SK-N-SH (cell line): ENCODE measurements at regions not wholly inside any gene's neighbourhood (a gene's known extent, or its start where the extent isn't known, plus 50 kb on each side); places are given as distances from the start of the nearest gene placed in this dataset.

Experiments used
- CTCF ChIA-PET: fragments of 300-600, 350-600 bp; formaldehyde crosslinking; extraction: SDS; loops from one replicate; lab custom pipeline; 2021; lab: Yijun Ruan, JAX
- POLR2A ChIA-PET: fragments of 350-600 bp; sonication (Branson Sonifier 250); formaldehyde crosslinking; extraction: SDS; loops from one replicate; lab custom pipeline; 2020; ENCODE audit warnings: antibody characterized with exemption, inconsistent platforms; lab: Yijun Ruan, JAX
- DNase-seq: peaks from one replicate; pipeline ENCODE4 v3.0.0; 2012
- H2AFZ ChIP-seq: fragments of 200-600 bp; sonication (generic); 2 replicates; pipeline ENCODE4 v1.8.1; 2016; ENCODE audit warnings: antibody characterized with exemption, mild to moderate bottlenecking, low read depth
- H3F3A ChIP-seq: fragments of 200-600 bp; sonication (generic); replicated peaks from 2 replicates; pipeline ENCODE3; 2016; ENCODE audit warnings: antibody characterized with exemption, mild to moderate bottlenecking; ENCODE audit not compliant: insufficient read depth
- H3K27ac ChIP-seq, 2 experiments: fragments of 200-500 bp in 1 of 2; fragments of 200-600 bp in 1 of 2; sonication (Bioruptor generic) in 1 of 2; sonication (generic), shearing (Covaris generic) in 1 of 2; 2 replicates each; pipeline versions ENCODE4 v1.5.1 to v1.6.1; 2014 to 2016; ENCODE audit warnings: low read depth in 2 of 2, inconsistent platforms in 1 of 2, low read length in 1 of 2, mild to moderate bottlenecking in 1 of 2, mixed read lengths in 1 of 2
- H3K27me3 ChIP-seq: fragments of 200-600 bp; sonication (generic), shearing (Covaris generic); 2 replicates; pipeline ENCODE4 v1.6.1; 2016; ENCODE audit warnings: mixed run types; ENCODE audit not compliant: insufficient read depth
- H3K36me3 ChIP-seq, 2 experiments: fragments of 200-500 bp in 1 of 2; fragments of 200-600 bp in 1 of 2; sonication (Bioruptor generic) in 1 of 2; sonication (generic) in 1 of 2; replicated peaks in 1 of 2; 2 replicates each; pipeline versions ENCODE3 to v1.5.1; 2014 to 2016; ENCODE audit warnings: low read length in 1 of 2, mild to moderate bottlenecking in 1 of 2; ENCODE audit not compliant: insufficient read depth in 2 of 2, control insufficient read depth in 1 of 2
- H3K4me1 ChIP-seq, 2 experiments: fragments of 200-500 bp in 1 of 2; fragments of 200-600 bp in 1 of 2; sonication (Bioruptor generic) in 1 of 2; sonication (generic), shearing (Covaris generic) in 1 of 2; 2 replicates each; pipeline versions ENCODE4 v1.5.1 to v1.6.1; 2014 to 2016; ENCODE audit warnings: low read depth in 1 of 2, low read length in 1 of 2, mixed run types in 1 of 2; ENCODE audit not compliant: insufficient read depth in 2 of 2, control insufficient read depth in 1 of 2
- H3K4me2 ChIP-seq: fragments of 200-600 bp; sonication (generic), shearing (Covaris generic); 2 replicates; pipeline ENCODE4 v1.6.1; 2017; ENCODE audit warnings: mixed run types
- H3K4me3 ChIP-seq, 2 experiments: fragments of 200-500 bp in 1 of 2; fragments of 200-600 bp in 1 of 2; sonication (Bioruptor generic) in 1 of 2; sonication (generic), shearing (Covaris generic) in 1 of 2; 2 replicates each; pipeline versions ENCODE4 v1.5.1 to v1.8.1; 2014 to 2016; ENCODE audit warnings: low read depth in 2 of 2, inconsistent platforms in 1 of 2, low read length in 1 of 2, mild to moderate bottlenecking in 1 of 2, mixed read lengths in 1 of 2, moderate library complexity in 1 of 2
- H3K79me2 ChIP-seq: fragments of 200-600 bp; sonication (generic); 2 replicates; pipeline ENCODE4 v1.8.1; 2017; ENCODE audit warnings: mild to moderate bottlenecking; ENCODE audit not compliant: insufficient read depth
- H3K9ac ChIP-seq: fragments of 200-600 bp; sonication (generic); 2 replicates; pipeline ENCODE4 v1.6.1; 2017; ENCODE audit warnings: mixed run types
- H3K9me2 ChIP-seq: fragments of 200-600 bp; sonication (generic); 2 replicates; pipeline ENCODE4 v1.6.1; 2017; ENCODE audit warnings: mixed run types
- H3K9me3 ChIP-seq: fragments of 200-600 bp; sonication (generic); 2 replicates; pipeline ENCODE4 v1.6.1; 2017; ENCODE audit warnings: mixed run types, mild to moderate bottlenecking, moderate library complexity
- H4K20me1 ChIP-seq: fragments of 200-600 bp; sonication (generic); 2 replicates; pipeline ENCODE4 v1.6.1; 2017; ENCODE audit warnings: mild to moderate bottlenecking, mixed run types; ENCODE audit not compliant: insufficient read depth
- FOSL2 ChIP-seq: IDR thresholded peaks from 2 replicates; pipeline ENCODE4 v1.4.0; 2012; ENCODE audit warnings: low read depth, mild to moderate bottlenecking, moderate library complexity, borderline replicate concordance
- FOXM1 ChIP-seq: IDR thresholded peaks from 2 replicates; pipeline ENCODE4 v1.4.0; 2012; ENCODE audit warnings: low read depth, mild to moderate bottlenecking
- IRF3 ChIP-seq: fragments of 150-350 bp; IDR thresholded peaks from 2 replicates; pipeline ENCODE4 v1.6.1; 2016; ENCODE audit warnings: mild to moderate bottlenecking, low read depth, low read length
- JUND ChIP-seq: IDR thresholded peaks from 2 replicates; pipeline ENCODE4 v1.4.0; 2012
- MAX ChIP-seq: IDR thresholded peaks from 2 replicates; pipeline ENCODE4 v1.4.0; 2012; ENCODE audit warnings: low read depth
- MEF2A ChIP-seq: IDR thresholded peaks from 2 replicates; pipeline ENCODE4 v1.4.0; 2012; ENCODE audit warnings: low read depth, borderline replicate concordance
- MXI1 ChIP-seq: IDR thresholded peaks from 2 replicates; pipeline ENCODE4 v1.6.1; 2012; ENCODE audit warnings: mild to moderate bottlenecking, low read depth, low read length, improper control_type of control experiment
- NFIC ChIP-seq: IDR thresholded peaks from 2 replicates; pipeline ENCODE4 v1.4.0; 2012; ENCODE audit warnings: borderline replicate concordance
- NRF1 ChIP-seq: IDR thresholded peaks from 2 replicates; pipeline ENCODE4 v1.6.1; 2012; ENCODE audit warnings: low read depth, mild to moderate bottlenecking, low read length
- POLR2AphosphoS5 ChIP-seq: IDR thresholded peaks from 2 replicates; pipeline ENCODE4 v1.6.1; 2012; ENCODE audit warnings: low read depth, low read length
- RAD21 ChIP-seq: IDR thresholded peaks from 2 replicates; pipeline ENCODE4 v1.6.1; 2012; ENCODE audit warnings: mild to moderate bottlenecking, low read length
- REST ChIP-seq: IDR thresholded peaks from 2 replicates; pipeline ENCODE4 v1.6.1; 2012; ENCODE audit warnings: mild to moderate bottlenecking, low read depth, low read length, moderate library complexity
- RXRA ChIP-seq: IDR thresholded peaks from 2 replicates; pipeline ENCODE4 v1.4.0; 2012; ENCODE audit warnings: low read depth, mild to moderate bottlenecking, borderline replicate concordance
- TAF1 ChIP-seq: IDR thresholded peaks from 2 replicates; pipeline ENCODE4 v1.6.1; 2012; ENCODE audit warnings: low read depth, mild to moderate bottlenecking, low read length, moderate library complexity, borderline replicate concordance
- TCF12 ChIP-seq: IDR thresholded peaks from 2 replicates; pipeline ENCODE4 v1.4.0; 2012
- USF1 ChIP-seq: IDR thresholded peaks from 2 replicates; pipeline ENCODE4 v1.4.0; 2012; ENCODE audit warnings: low read depth, borderline replicate concordance
- YY1 ChIP-seq: IDR thresholded peaks from 2 replicates; pipeline ENCODE4 v1.4.0; 2012; ENCODE audit warnings: low read depth, mild to moderate bottlenecking
- ZBTB33 ChIP-seq: IDR thresholded peaks from 2 replicates; pipeline ENCODE4 v1.4.0; 2012; ENCODE audit warnings: low read depth, borderline replicate concordance
- whole genome bisulfite sequencing: methylation state at CpG from one replicate; pipeline ENCODE4 v1.1.6; 2017; ENCODE audit warnings: low lambda C conversion rate; 5-methylcytosine and 5-hydroxymethylcytosine counted together

- H3F3A ChIP-seq: no peaks in the 10 kb centered on the region
- CTCF ChIA-PET: interaction anchor here (0.8 kb wide), 1 partner anchor 20 kb away, joined by 3 read pairs; no protein-coding TSS in a partner anchor
- DNase-seq: no peak
- H3K9me3 ChIP-seq: no peaks in the 10 kb centered on the region
- H3K4me1 ChIP-seq: peaks cover 9 to 11% of the 10 kb centered on the region in 2 experiments; a peak in 3 of 4 replicates
- H4K20me1 ChIP-seq: no peaks in the 10 kb centered on the region
- H3K27me3 ChIP-seq: no peaks in the 10 kb centered on the region
- no peak overlapping the region for H3K4me3 ChIP-seq
- no peak overlapping the region for H3K9ac ChIP-seq
- POLR2A ChIA-PET: no interaction called here
- no peaks in the 10 kb centered on the region for H3K36me3 ChIP-seq
- H3K4me2 ChIP-seq: no peak overlapping the region
- no peak overlapping the region for H2AFZ ChIP-seq
- TF ChIP-seq ZBTB33: no peak
- no peak for TF ChIP-seq TCF12
- no peak for TF ChIP-seq NFIC
- no peaks in the 10 kb centered on the region for H3K9me2 ChIP-seq
- WGBS: 96% methylated on average over 8 of the region's 24 CpGs
- no peaks in the 10 kb centered on the region for H3K79me2 ChIP-seq
- H3K27ac ChIP-seq: no peak overlapping the region
These were observed 51.1 kb upstream of the EGFL7 start for GRCh38 chr9:136611606-136612005.

- no peak overlapping the region for H3K27ac ChIP-seq
- H4K20me1 ChIP-seq: no peaks in the 10 kb centered on the region
- H3K4me2 ChIP-seq: no peak overlapping the region
- H3K4me1 ChIP-seq: peaks cover 9 to 11% of the 10 kb centered on the region in 2 experiments; a peak in 3 of 4 replicates
- H3K9me2 ChIP-seq: no peaks in the 10 kb centered on the region
- no peak overlapping the region for H2AFZ ChIP-seq
- ChIA-PET POLR2A (no interaction called here), CTCF (interaction anchor here (6.9 kb wide), 1 partner anchor 124 kb away, joined by 63 read pairs; no protein-coding TSS in a partner anchor)
- no peak for DNase-seq
- H3K9me3 ChIP-seq: no peaks in the 10 kb centered on the region
- H3F3A ChIP-seq: no peaks in the 10 kb centered on the region
- no peak overlapping the region for H3K9ac ChIP-seq
- H3K79me2 ChIP-seq: no peaks in the 10 kb centered on the region
- H3K4me3 ChIP-seq: no peak overlapping the region
- WGBS: 90% methylated on average over 4 of the region's 11 CpGs
- H3K27me3 ChIP-seq: no peaks in the 10 kb centered on the region
- no peaks in the 10 kb centered on the region for H3K36me3 ChIP-seq
- no peak for TF ChIP-seq TAF1
- TF ChIP-seq RAD21: no peak
- TF ChIP-seq REST: no peak
- TF ChIP-seq MAX: no peak
- TF ChIP-seq MXI1: no peak
- TF ChIP-seq FOXM1: no peak
- TF ChIP-seq NRF1: no peak
- no peak for TF ChIP-seq POLR2AphosphoS5
- no peak for TF ChIP-seq MEF2A
- TF ChIP-seq IRF3: no peak
- no peak for TF ChIP-seq YY1
- no peak for TF ChIP-seq ZBTB33
- no peak for TF ChIP-seq USF1
- no peak for TF ChIP-seq JUND
- no peak for TF ChIP-seq FOSL2
- no peak for TF ChIP-seq RXRA
These were observed 51.6 kb upstream of the EGFL7 start for GRCh38 chr9:136611119-136611518.
